ENCODE measurements at regions not wholly inside any gene's neighbourhood (a gene's known extent, or its start where the extent isn't known, plus 50 kb on each side); places are given as distances from the start of the nearest gene placed in this dataset.

DNA sequence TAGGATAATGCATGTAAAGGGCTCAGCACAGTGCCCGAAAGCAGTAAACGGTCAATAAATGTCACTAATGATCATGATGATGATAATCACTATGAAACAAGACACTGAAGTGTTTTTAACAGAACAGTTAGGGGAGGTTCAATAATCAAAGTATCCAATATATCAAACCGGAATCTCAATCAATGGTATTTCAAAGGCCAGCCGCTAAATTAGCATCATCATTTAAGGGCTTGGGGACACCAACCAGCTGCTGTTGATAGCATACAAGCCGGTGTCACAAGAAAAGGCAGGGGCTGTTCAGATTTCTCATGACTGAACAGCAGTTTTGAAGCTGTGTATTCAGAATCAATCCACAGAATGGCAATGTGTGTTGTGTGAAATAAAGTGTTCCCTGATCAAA, 316.0 kb upstream of the NPVF start:
- TF ChIP-seq, protein P1, sequence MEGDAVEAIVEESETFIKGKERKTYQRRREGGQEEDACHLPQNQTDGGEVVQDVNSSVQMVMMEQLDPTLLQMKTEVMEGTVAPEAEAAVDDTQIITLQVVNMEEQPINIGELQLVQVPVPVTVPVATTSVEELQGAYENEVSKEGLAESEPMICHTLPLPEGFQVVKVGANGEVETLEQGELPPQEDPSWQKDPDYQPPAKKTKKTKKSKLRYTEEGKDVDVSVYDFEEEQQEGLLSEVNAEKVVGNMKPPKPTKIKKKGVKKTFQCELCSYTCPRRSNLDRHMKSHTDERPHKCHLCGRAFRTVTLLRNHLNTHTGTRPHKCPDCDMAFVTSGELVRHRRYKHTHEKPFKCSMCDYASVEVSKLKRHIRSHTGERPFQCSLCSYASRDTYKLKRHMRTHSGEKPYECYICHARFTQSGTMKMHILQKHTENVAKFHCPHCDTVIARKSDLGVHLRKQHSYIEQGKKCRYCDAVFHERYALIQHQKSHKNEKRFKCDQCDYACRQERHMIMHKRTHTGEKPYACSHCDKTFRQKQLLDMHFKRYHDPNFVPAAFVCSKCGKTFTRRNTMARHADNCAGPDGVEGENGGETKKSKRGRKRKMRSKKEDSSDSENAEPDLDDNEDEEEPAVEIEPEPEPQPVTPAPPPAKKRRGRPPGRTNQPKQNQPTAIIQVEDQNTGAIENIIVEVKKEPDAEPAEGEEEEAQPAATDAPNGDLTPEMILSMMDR (IDR thresholded peaks at IDR 0.05; ENCODE audit: poor library complexity, severe bottlenecking): no peak
- TF ChIP-seq, protein P2, sequence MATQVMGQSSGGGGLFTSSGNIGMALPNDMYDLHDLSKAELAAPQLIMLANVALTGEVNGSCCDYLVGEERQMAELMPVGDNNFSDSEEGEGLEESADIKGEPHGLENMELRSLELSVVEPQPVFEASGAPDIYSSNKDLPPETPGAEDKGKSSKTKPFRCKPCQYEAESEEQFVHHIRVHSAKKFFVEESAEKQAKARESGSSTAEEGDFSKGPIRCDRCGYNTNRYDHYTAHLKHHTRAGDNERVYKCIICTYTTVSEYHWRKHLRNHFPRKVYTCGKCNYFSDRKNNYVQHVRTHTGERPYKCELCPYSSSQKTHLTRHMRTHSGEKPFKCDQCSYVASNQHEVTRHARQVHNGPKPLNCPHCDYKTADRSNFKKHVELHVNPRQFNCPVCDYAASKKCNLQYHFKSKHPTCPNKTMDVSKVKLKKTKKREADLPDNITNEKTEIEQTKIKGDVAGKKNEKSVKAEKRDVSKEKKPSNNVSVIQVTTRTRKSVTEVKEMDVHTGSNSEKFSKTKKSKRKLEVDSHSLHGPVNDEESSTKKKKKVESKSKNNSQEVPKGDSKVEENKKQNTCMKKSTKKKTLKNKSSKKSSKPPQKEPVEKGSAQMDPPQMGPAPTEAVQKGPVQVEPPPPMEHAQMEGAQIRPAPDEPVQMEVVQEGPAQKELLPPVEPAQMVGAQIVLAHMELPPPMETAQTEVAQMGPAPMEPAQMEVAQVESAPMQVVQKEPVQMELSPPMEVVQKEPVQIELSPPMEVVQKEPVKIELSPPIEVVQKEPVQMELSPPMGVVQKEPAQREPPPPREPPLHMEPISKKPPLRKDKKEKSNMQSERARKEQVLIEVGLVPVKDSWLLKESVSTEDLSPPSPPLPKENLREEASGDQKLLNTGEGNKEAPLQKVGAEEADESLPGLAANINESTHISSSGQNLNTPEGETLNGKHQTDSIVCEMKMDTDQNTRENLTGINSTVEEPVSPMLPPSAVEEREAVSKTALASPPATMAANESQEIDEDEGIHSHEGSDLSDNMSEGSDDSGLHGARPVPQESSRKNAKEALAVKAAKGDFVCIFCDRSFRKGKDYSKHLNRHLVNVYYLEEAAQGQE (IDR thresholded peaks at IDR 0.05; ENCODE audit: borderline replicate concordance): no peak
- no peak for TF ChIP-seq RAD21 (conservative IDR thresholded peaks at IDR 0.05)
- TF ChIP-seq EZH2 (IDR thresholded peaks at IDR 0.05; ENCODE audit: borderline replicate concordance, insufficient read depth, low read length, poor library complexity, severe bottlenecking): no peak
- no peak for TF ChIP-seq EP300 (conservative IDR thresholded peaks at IDR 0.05; ENCODE audit: poor library complexity, severe bottlenecking)
- TF ChIP-seq POLR2AphosphoS5 (IDR thresholded peaks at IDR 0.05): no peak
- TF ChIP-seq SMC3 (conservative IDR thresholded peaks at IDR 0.05; ENCODE audit: poor library complexity): no peak
- no peak for TF ChIP-seq TAF1 (IDR thresholded peaks at IDR 0.05; ENCODE audit: low read depth)

All from neural cell (in vitro differentiated cells).